HUES48 (cell line): ENCODE measurements at regions not wholly inside any gene's neighbourhood (a gene's known extent, or its start where the extent isn't known, plus 50 kb on each side); places are given as distances from the start of the nearest gene placed in this dataset.
"Not testable (repeated sequence)": the region's sequence is repeated elsewhere in the genome, so short reads cannot be mapped to it uniquely, and the experiment has no call there.

Experiments
- H3K27ac ChIP-seq: one replicate; pipeline ENCODE4 v1.7.0; 2013; ENCODE audit warnings: low read depth, low read length, inconsistent platforms
- H3K27me3 ChIP-seq: 2 replicates; pipeline ENCODE4 v1.6.1; 2013; ENCODE audit warnings: mild to moderate bottlenecking, low read length; ENCODE audit not compliant: control insufficient read depth, insufficient read depth
- H3K36me3 ChIP-seq: 2 replicates; pipeline ENCODE4 v1.6.1; 2013; ENCODE audit warnings: low read length; ENCODE audit not compliant: control insufficient read depth, insufficient read depth
- H3K4me1 ChIP-seq: 2 replicates; pipeline ENCODE4 v1.6.1; 2013; ENCODE audit warnings: mild to moderate bottlenecking, low read length; ENCODE audit not compliant: control insufficient read depth, insufficient read depth
- H3K4me3 ChIP-seq: 2 replicates; pipeline ENCODE4 v1.5.1; 2013; ENCODE audit warnings: mild to moderate bottlenecking, low read depth, low read length
- H3K9ac ChIP-seq: 2 replicates; pipeline ENCODE4 v1.6.1; 2013; ENCODE audit warnings: mild to moderate bottlenecking, low read depth, low read length, moderate library complexity
- H3K9me3 ChIP-seq: 2 replicates; pipeline ENCODE4 v1.6.1; 2013; ENCODE audit warnings: low read length; ENCODE audit not compliant: control insufficient read depth, insufficient read depth

DNA sequence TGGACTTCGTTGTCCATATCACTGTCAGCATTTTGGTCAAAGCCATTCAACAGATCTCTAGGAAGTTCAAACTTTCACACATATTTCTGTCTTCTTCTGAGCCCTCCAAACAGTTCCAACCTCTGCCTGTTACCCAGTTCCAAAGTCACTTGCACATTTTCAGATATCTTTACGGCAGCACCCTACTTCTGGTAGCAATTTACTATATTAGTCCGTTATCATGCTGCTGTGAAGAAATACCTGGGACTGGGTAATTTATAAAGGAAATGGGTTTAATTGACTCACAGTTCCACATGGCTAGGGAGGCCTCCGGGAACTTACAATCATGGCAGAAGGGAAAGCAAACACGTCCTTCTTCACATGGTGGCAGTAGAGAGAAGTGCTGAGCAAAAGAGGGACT is 60.6 kb upstream of the HGFAC start:
- not testable (repeated sequence) for H3K36me3 ChIP-seq, H3K27me3 ChIP-seq, H3K4me1 ChIP-seq, H3K27ac ChIP-seq, H3K9ac ChIP-seq, H3K4me3 ChIP-seq
- peaks cover 21% of the 10 kb centered on the region; the same call in 1 of the 2 replicates for H3K9me3 ChIP-seq

- Histone ChIP-seq H3K27ac (no peak overlapping the region), H3K4me1 (peaks cover 4% of the 10 kb centered on the region; the same call in 1 of the 2 replicates), H3K36me3 (no peaks in the 10 kb centered on the region), H3K4me3 (no peak overlapping the region), H3K9ac (no peak overlapping the region), H3K9me3 (peaks cover 21% of the 10 kb centered on the region; the same call in 1 of the 2 replicates), H3K27me3 (no peaks in the 10 kb centered on the region)
Observed at GRCh38 chr4:3382251-3382650, 59.5 kb upstream of the HGFAC start.

DNA sequence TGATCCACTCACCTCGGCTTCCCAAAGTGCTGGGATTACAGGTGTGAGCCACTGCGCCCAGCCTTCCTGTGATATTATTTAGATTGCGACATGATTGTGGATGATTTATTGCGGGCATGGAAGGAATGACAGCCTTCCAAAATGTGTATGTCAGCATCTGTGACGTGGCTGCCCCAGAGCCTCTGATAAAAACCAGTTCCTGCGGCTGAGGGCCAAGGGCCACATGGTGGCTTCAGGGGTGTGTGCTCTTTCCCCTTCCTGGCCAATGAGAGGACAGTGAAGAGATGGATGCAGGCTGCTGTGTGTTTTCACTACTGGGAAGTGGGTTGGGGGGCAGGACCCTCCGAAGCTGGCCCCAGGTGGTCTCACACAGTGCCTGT is 57.4 kb upstream of the HGFAC start:
- Histone ChIP-seq H3K4me3 (no peak overlapping the region), H3K27ac (no peak overlapping the region)

GRCh38 chr4:3384771-3385710 is 56.7 kb upstream of the HGFAC start:
- Histone ChIP-seq H3K9me3 (peaks cover 11% of the 10 kb centered on the region; the same call in 1 of the 2 replicates), H3K36me3 (no peaks in the 10 kb centered on the region), H3K9ac (no peak overlapping the region), H3K27ac (no peak overlapping the region), H3K4me1 (peaks cover 25% of the 10 kb centered on the region), H3K4me3 (no peak overlapping the region), H3K27me3 (no peaks in the 10 kb centered on the region)

More for the DNA sequence above, 57.4 kb upstream of the HGFAC start:
- H3K9ac ChIP-seq, result no peak overlapping the region
- no peaks in the 10 kb centered on the region for H3K27me3 ChIP-seq
- peaks cover 22% of the 10 kb centered on the region for H3K4me1 ChIP-seq
- H3K9me3 ChIP-seq, result peaks cover 18% of the 10 kb centered on the region; the same call in 1 of the 2 replicates
- no peaks in the 10 kb centered on the region for H3K36me3 ChIP-seq

GRCh38 chr4:3385711-3386420 is 55.9 kb upstream of the HGFAC start:
- H3K27ac ChIP-seq, result no peak overlapping the region
- 0 out of 2 replicates have a peak, but pooled peaks cover 4% of the 10 kb centered on the region for H3K9me3 ChIP-seq
- peaks cover 33% of the 10 kb centered on the region for H3K4me1 ChIP-seq
- H3K27me3 ChIP-seq, result no peaks in the 10 kb centered on the region
- no peaks in the 10 kb centered on the region for H3K36me3 ChIP-seq
- no peak overlapping the region for H3K9ac ChIP-seq
- H3K4me3 ChIP-seq, result no peak overlapping the region

DNA sequence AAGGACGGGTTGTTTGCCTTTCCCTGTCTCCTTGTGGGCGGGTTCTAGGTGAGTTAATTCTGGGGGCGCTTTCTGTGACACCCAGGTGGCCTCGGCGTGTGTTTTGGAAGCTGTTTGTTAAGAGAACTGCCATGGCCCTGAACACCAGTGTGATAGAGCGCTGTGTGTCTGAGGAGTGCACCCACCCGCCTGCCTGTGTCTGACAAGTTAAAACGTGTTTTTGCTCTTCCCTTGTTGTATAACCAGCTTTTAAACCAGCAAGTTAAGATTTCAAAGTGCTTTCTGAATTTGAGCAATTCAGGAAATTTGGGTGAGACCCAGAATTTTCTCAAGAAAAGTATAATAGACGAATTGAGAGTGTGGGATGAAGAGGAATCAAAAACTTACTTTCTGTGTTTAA is 55.2 kb upstream of the HGFAC start:
- H3K27me3 ChIP-seq, result no peaks in the 10 kb centered on the region
- no peak overlapping the region for H3K4me3 ChIP-seq
- H3K4me1 ChIP-seq, result peaks cover 40% of the 10 kb centered on the region
- no peak overlapping the region for H3K27ac ChIP-seq
- no peaks in the 10 kb centered on the region for H3K36me3 ChIP-seq
- H3K9ac ChIP-seq, result no peak overlapping the region
- H3K9me3 ChIP-seq, result no peaks in the 10 kb centered on the region

- Histone ChIP-seq H3K4me1 (peaks cover 40% of the 10 kb centered on the region), H3K27me3 (no peaks in the 10 kb centered on the region), H3K36me3 (no peaks in the 10 kb centered on the region), H3K9ac (no peak overlapping the region), H3K9me3 (no peaks in the 10 kb centered on the region), H3K27ac (no peak overlapping the region), H3K4me3 (no peak overlapping the region)
Observed at GRCh38 chr4:3387154-3387942, 54.4 kb upstream of the HGFAC start.

- peaks cover 40% of the 10 kb centered on the region for H3K4me1 ChIP-seq
- H3K27ac ChIP-seq, result no peak overlapping the region
- H3K36me3 ChIP-seq, result no peaks in the 10 kb centered on the region
- H3K9me3 ChIP-seq, result no peaks in the 10 kb centered on the region
- H3K27me3 ChIP-seq, result no peaks in the 10 kb centered on the region
- no peak overlapping the region for H3K9ac ChIP-seq
- H3K4me3 ChIP-seq, result no peak overlapping the region
Observed at GRCh38 chr4:3387943-3388361, 53.8 kb upstream of the HGFAC start.

DNA sequence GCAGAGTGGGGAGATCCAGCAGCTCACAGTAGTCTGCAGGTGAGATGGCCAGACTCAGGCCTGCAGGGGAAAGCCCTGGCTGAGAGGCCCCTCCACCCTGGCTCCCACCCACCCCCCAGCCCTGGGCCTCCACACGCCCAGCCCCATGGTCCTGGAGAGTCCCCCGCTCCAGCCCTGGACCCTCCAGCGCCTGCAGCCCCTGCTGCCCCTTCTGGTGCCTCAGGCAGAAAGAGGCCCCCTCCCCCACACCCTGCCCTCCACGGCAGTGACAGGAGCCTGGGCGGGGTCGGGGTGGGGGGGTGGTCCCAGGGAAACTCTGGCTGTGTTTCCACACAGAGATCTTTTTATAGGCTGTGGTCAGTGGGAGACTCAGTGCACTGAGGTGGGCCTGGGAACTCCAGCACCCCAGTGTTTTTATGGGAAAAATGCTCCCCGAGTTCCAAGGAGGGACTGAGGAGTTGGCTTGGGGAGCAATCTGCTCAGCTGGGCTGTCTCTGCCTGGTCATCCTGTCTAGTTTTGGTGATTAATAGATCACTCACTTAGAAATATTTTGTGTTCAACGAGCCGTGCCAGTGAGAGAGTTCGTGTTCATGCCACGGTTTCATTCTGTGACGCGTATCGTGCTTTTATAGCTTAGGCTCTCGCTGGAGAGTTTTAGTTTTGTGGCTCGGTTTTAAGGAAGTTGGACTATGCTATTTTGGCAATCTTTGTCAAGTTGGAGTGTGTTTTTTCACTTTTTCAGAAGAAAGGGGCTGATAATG is 53.1 kb upstream of the HGFAC start:
- H3K9ac ChIP-seq, result no peak overlapping the region
- no peaks in the 10 kb centered on the region for H3K27me3 ChIP-seq
- no peaks in the 10 kb centered on the region for H3K9me3 ChIP-seq
- H3K4me1 ChIP-seq, result peaks cover 40% of the 10 kb centered on the region
- no peak overlapping the region for H3K4me3 ChIP-seq
- no peaks in the 10 kb centered on the region for H3K36me3 ChIP-seq
- no peak overlapping the region for H3K27ac ChIP-seq
